H1 (cell line): ENCODE measurements at regions not wholly inside any gene's neighbourhood (a gene's known extent, or its start where the extent isn't known, plus 50 kb on each side); places are given as distances from the start of the nearest gene placed in this dataset.

Source experiments
- CTCF ChIA-PET: fragments of 300-600 bp; sonication (Branson Sonifier 250); formaldehyde crosslinking; loops from one replicate; lab custom pipeline; 2021; ENCODE audit not compliant: partially characterized antibody; lab: Charles Lee
- POLR2A ChIA-PET: fragments of 300-600 bp; sonication (Branson Sonifier 250); formaldehyde crosslinking; loops from one replicate; lab custom pipeline; 2021; ENCODE audit warnings: inconsistent platforms; ENCODE audit not compliant: partially characterized antibody; lab: Charles Lee
- DNase-seq, 2 experiments: peaks; one replicate each; pipeline versions ENCODE4 v3.0.0 to v3.0.0-alpha.2; 2010 to 2022; ENCODE audit warnings: low spot score in 2 of 2, low read depth in 1 of 2, mixed read lengths in 1 of 2
- FAIRE-seq: peaks from 2 replicates; lab custom pipeline; 2011; peaks lifted over from hg19 to GRCh38; lab: Jason Lieb, UNC
- H2AFZ ChIP-seq: 2 replicates; pipeline ENCODE4 v1.8.1; 2012; ENCODE audit warnings: low read length, inconsistent platforms
- H2AK5ac ChIP-seq: 2 replicates; pipeline ENCODE4 v1.6.1; 2013; ENCODE audit warnings: low read depth, low read length
- H2BK120ac ChIP-seq: replicated peaks from 2 replicates; pipeline ENCODE3; 2013; ENCODE audit warnings: low read depth, low read length, inconsistent platforms
- H2BK12ac ChIP-seq: 2 replicates; pipeline ENCODE4 v1.6.1; 2013; ENCODE audit warnings: low read depth, low read length
- H2BK15ac ChIP-seq: 2 replicates; pipeline ENCODE4 v1.6.1; 2013; ENCODE audit warnings: low read length
- H2BK20ac ChIP-seq: 2 replicates; pipeline ENCODE4 v1.6.1; 2013; ENCODE audit warnings: low read length
- H2BK5ac ChIP-seq: 2 replicates; pipeline ENCODE4 v1.6.1; 2013; ENCODE audit warnings: low read depth, low read length
- H3K14ac ChIP-seq: 2 replicates; pipeline ENCODE4 v1.6.1; 2013; ENCODE audit warnings: inconsistent platforms; ENCODE audit not compliant: insufficient read length
- H3K18ac ChIP-seq: 2 replicates; pipeline ENCODE4 v1.6.1; 2013; ENCODE audit warnings: low read length; ENCODE audit errors: extremely low read depth
- H3K23ac ChIP-seq: 2 replicates; pipeline ENCODE4 v1.6.1; 2013; ENCODE audit warnings: inconsistent platforms; ENCODE audit not compliant: insufficient read length
- H3K23me2 ChIP-seq: 2 replicates; pipeline ENCODE4 v1.6.1; 2013; ENCODE audit warnings: low read depth, low read length
- H3K27ac ChIP-seq: 2 replicates; pipeline ENCODE4 v1.6.1; 2011; ENCODE audit warnings: low read depth, low read length, inconsistent platforms
- H3K27me3 ChIP-seq, 4 experiments: replicated peaks in 1 of 4; 1 replicate in 1 of 4; 2 replicates in 3 of 4; pipeline versions ENCODE4 v1.6.1 to v1.8.1; 2011 to 2013; ENCODE audit warnings: low read length in 3 of 4, mild to moderate bottlenecking in 3 of 4, inconsistent platforms in 2 of 4, mixed read lengths in 2 of 4, moderate library complexity in 1 of 4; ENCODE audit not compliant: control insufficient read depth in 3 of 4, insufficient read depth in 3 of 4; ENCODE audit errors: extremely low read depth in 1 of 4
- H3K36me3 ChIP-seq, 4 experiments: 2 replicates each; pipeline versions ENCODE4 v1.6.1 to v1.8.1; 2011 to 2013; ENCODE audit warnings: mild to moderate bottlenecking in 4 of 4, low read length in 3 of 4, moderate library complexity in 2 of 4, control low read depth in 1 of 4, inconsistent platforms in 1 of 4; ENCODE audit not compliant: insufficient read depth in 4 of 4, control insufficient read depth in 2 of 4
- H3K4ac ChIP-seq: replicated peaks from 2 replicates; pipeline ENCODE3; 2013; ENCODE audit warnings: low read length, low read depth, mixed read lengths, inconsistent platforms; ENCODE audit not compliant: insufficient read length
- H3K4me1 ChIP-seq, 4 experiments: replicated peaks in 1 of 4; 1 replicate in 1 of 4; 2 replicates in 3 of 4; pipeline versions ENCODE4 v1.6.1 to v1.8.1; 2011 to 2013; ENCODE audit warnings: low read length in 3 of 4, inconsistent platforms in 2 of 4, mixed read lengths in 1 of 4; ENCODE audit not compliant: insufficient read depth in 4 of 4, control insufficient read depth in 3 of 4
- H3K4me2 ChIP-seq, 2 experiments: 2 replicates each; pipeline versions ENCODE4 v1.6.1 to v1.8.1; 2011 to 2013; ENCODE audit warnings: low read depth in 2 of 2, low read length in 2 of 2, control low read depth in 1 of 2, inconsistent platforms in 1 of 2, mild to moderate bottlenecking in 1 of 2; ENCODE audit not compliant: insufficient read depth in 1 of 2
- H3K4me3 ChIP-seq, 4 experiments: fragments of 200-600, 300-600 bp in 1 of 4; sonication (generic), shearing (Covaris generic), sonication (Bioruptor Twin) in 1 of 4; 2 replicates each; pipeline versions ENCODE4 v1.5.1 to v1.8.1; 2011 to 2016; ENCODE audit warnings: low read length in 4 of 4, low read depth in 3 of 4, control low read depth in 2 of 4, inconsistent platforms in 2 of 4, mild to moderate bottlenecking in 2 of 4, mixed read lengths in 1 of 4, moderate library complexity in 1 of 4; ENCODE audit not compliant: insufficient read depth in 2 of 4; ENCODE audit errors: extremely low read depth in 1 of 4
- H3K56ac ChIP-seq: replicated peaks from 2 replicates; pipeline ENCODE3; 2013; ENCODE audit warnings: low read depth, mild to moderate bottlenecking, mixed read lengths, low read length, inconsistent platforms; ENCODE audit not compliant: insufficient read length
- H3K79me1 ChIP-seq: 2 replicates; pipeline ENCODE4 v1.6.1; 2013; ENCODE audit warnings: low read depth, low read length, control low read depth
- H3K79me2 ChIP-seq, 2 experiments: 2 replicates each; pipeline versions ENCODE4 v1.6.1 to v1.8.1; 2012 to 2013; ENCODE audit warnings: low read length in 2 of 2, mild to moderate bottlenecking in 2 of 2, inconsistent platforms in 1 of 2; ENCODE audit not compliant: insufficient read depth in 2 of 2, control insufficient read depth in 1 of 2
- H3K9ac ChIP-seq, 4 experiments: replicated peaks in 1 of 4; 1 replicate in 1 of 4; 2 replicates in 3 of 4; pipeline versions ENCODE4 v1.6.1 to v1.8.1; 2011 to 2013; ENCODE audit warnings: low read depth in 3 of 4, low read length in 3 of 4, control low read depth in 2 of 4, mild to moderate bottlenecking in 2 of 4, moderate library complexity in 2 of 4, inconsistent platforms in 1 of 4; ENCODE audit errors: extremely low read depth in 1 of 4
- H3K9me3 ChIP-seq, 2 experiments: 2 replicates each; pipeline versions ENCODE4 v1.6.1 to v1.8.1; 2012 to 2013; ENCODE audit warnings: mild to moderate bottlenecking in 2 of 2, moderate library complexity in 2 of 2, control low read depth in 1 of 2, inconsistent platforms in 1 of 2, low read depth in 1 of 2, low read length in 1 of 2, mixed read lengths in 1 of 2; ENCODE audit not compliant: insufficient read depth in 2 of 2
- H4K20me1 ChIP-seq, 2 experiments: replicated peaks in 1 of 2; 2 replicates each; pipeline versions ENCODE3 to v1.8.1; 2011 to 2013; ENCODE audit warnings: inconsistent platforms in 2 of 2, low read length in 2 of 2, mild to moderate bottlenecking in 1 of 2; ENCODE audit not compliant: insufficient read depth in 2 of 2, control insufficient read depth in 1 of 2
- H4K5ac ChIP-seq: 2 replicates; pipeline ENCODE4 v1.6.1; 2013; ENCODE audit warnings: low read length, low read depth, mixed read lengths, inconsistent platforms; ENCODE audit not compliant: insufficient read length
- H4K8ac ChIP-seq: 2 replicates; pipeline ENCODE4 v1.8.0; 2013; ENCODE audit warnings: mild to moderate bottlenecking, moderate library complexity, low read length, inconsistent platforms; ENCODE audit not compliant: insufficient read depth; ENCODE audit errors: extremely low read depth
- H4K91ac ChIP-seq: replicated peaks from 2 replicates; pipeline ENCODE3; 2013; ENCODE audit warnings: low read length, mixed read lengths, inconsistent platforms; ENCODE audit not compliant: insufficient read length
- ASH2L ChIP-seq: fragments of 200-600, 300-600 bp; sonication (generic); IDR thresholded peaks from one replicate; pipeline ENCODE4 v1.7.1; 2017; ENCODE audit warnings: low read length
- ATF3 ChIP-seq: IDR thresholded peaks from 2 replicates; pipeline ENCODE4 v1.6.1; 2011; ENCODE audit warnings: low read depth, mild to moderate bottlenecking, low read length; ENCODE audit not compliant: insufficient read depth
- BRCA1 ChIP-seq: IDR thresholded peaks from 2 replicates; pipeline ENCODE4 v1.6.1; 2012; ENCODE audit warnings: low read depth, low read length, improper control_type of control experiment
- CHD2 ChIP-seq: IDR thresholded peaks from 2 replicates; pipeline ENCODE4 v1.6.1; 2012; ENCODE audit warnings: low read length, improper control_type of control experiment
- E2F6 ChIP-seq: IDR thresholded peaks from 2 replicates; pipeline ENCODE4 v1.6.1; 2012; ENCODE audit warnings: inconsistent platforms
- RNF2 ChIP-seq: fragments of 200-900, 300-1000 bp; sonication (generic); IDR thresholded peaks from 2 replicates; pipeline ENCODE4 v1.7.1; 2016; ENCODE audit warnings: borderline replicate concordance, low read depth, mild to moderate bottlenecking, antibody characterized with exemption, low read length; ENCODE audit not compliant: poor library complexity, severe bottlenecking; ENCODE audit errors: missing control alignments
- SP1 ChIP-seq: IDR thresholded peaks from 2 replicates; pipeline ENCODE4 v1.6.1; 2011; ENCODE audit warnings: low read depth, low read length
- TEAD4 ChIP-seq: IDR thresholded peaks from 2 replicates; pipeline ENCODE4 v1.6.1; 2012; ENCODE audit warnings: low read depth, low read length, inconsistent platforms, mixed read lengths
- WGBS, 2 experiments: shearing (Covaris generic) in 1 of 2; methylation state at CpG; one replicate each; pipeline versions ENCODE4 v1.1.6 to v1.1.7; 2013 to 2015; ENCODE audit warnings: low lambda C conversion rate in 2 of 2, mixed read lengths in 2 of 2, inconsistent platforms in 1 of 2, low coverage in 1 of 2, missing lambda C conversion rate in 1 of 2; ENCODE audit not compliant: insufficient replicate concordance in 2 of 2, insufficient coverage in 1 of 2, insufficient read length in 1 of 2; ENCODE audit errors: extremely low coverage in 1 of 2, missing lambda C conversion rate in 1 of 2; 5-methylcytosine and 5-hydroxymethylcytosine counted together

- Histone ChIP-seq H2AFZ (peak overlapping the region; percentile 94), H2BK120ac (no peak overlapping the region), H3K9ac (peak overlapping the region in 1 of 4 experiments; percentile 28; a peak in 2 of 7 replicates), H2BK20ac (no peak overlapping the region), H3K14ac (no peak overlapping the region), H3K4ac (no peak overlapping the region), H3K18ac (peak overlapping the region; percentile 62; the same call in 1 of the 2 replicates), H3K9me3 (no peaks in the 10 kb centered on the region), H4K91ac (no peak overlapping the region), H3K79me1 (no peaks in the 10 kb centered on the region), H3K79me2 (no peaks in the 10 kb centered on the region), H3K36me3 (no peaks in the 10 kb centered on the region), H3K4me2 (peak overlapping the region; percentile 89 to 97), H4K8ac (peak overlapping the region; percentile 32; the same call in 1 of the 2 replicates), H4K5ac (no peak overlapping the region), H3K23ac (no peak overlapping the region), H3K4me3 (peak overlapping the region; percentile 45 to 64 (median 50)), H3K27ac (no peak overlapping the region), H3K56ac (no peak overlapping the region), H3K27me3 (peaks cover 0 to 16% (median 9%) of the 10 kb centered on the region in 4 experiments; a peak in 5 of 7 replicates), H2BK5ac (no peak overlapping the region; the same call in 1 of the 2 replicates), H4K20me1 (no peaks in the 10 kb centered on the region), H2BK12ac (peak overlapping the region; percentile 79; the same call in 1 of the 2 replicates), H3K4me1 (peaks cover 0 to 9% (median 3%) of the 10 kb centered on the region in 4 experiments; a peak in 6 of 7 replicates), H2BK15ac (no peak overlapping the region), H3K23me2 (peaks cover 6% of the 10 kb centered on the region; the same call in 1 of the 2 replicates), H2AK5ac (no peak overlapping the region)
- POLR2A ChIA-PET = interaction anchor here (0.7 kb wide), 2 partner anchors 58 to 1270 kb away, joined by 3 to 4 read pairs; partner anchors contain the start of gene UGP2
- 17% methylated on average over 33 of the region's 35 CpGs; no CpG with 5 or more reads in 1 of the 2 experiments for WGBS, 2 experiments
- CTCF ChIA-PET = interaction anchor here (0.5 to 1.2 kb wide), 2 partner anchors 13 to 1195 kb away, joined by 3 read pairs; no protein-coding TSS in a partner anchor
- no peak for FAIRE-seq
- peak in 1 of 2 experiments; percentile 59 for DNase-seq
- TF ChIP-seq ATF3 (no peak), SP1 (0 out of 2 replicates have a peak, but pooled peaks have one; percentile 23), E2F6 (peak; percentile 99), CHD2 (no peak), RNF2 (no peak), BRCA1 (no peak), ASH2L (peak; percentile 51), TEAD4 (no peak)
Observed at GRCh38 chr2:62570861-62571698, 65.1 kb upstream of the TMEM17 start.
